HepG2 (cell line): ENCODE measurements at regions not wholly inside any gene's neighbourhood (a gene's known extent, or its start where the extent isn't known, plus 50 kb on each side); places are given as distances from the start of the nearest gene placed in this dataset.

Experiments
- ATAC-seq: fragments of 200-7000 bp; cut with Tn5 transposase; 3 replicates; pipeline ENCODE4 v1.9.1; 2020; ENCODE audit warnings: mild to moderate bottlenecking, moderate library complexity
- BruUV-seq: library from RNA; stranded (reverse); fragments of 400-500 nt; replicated peaks from 2 replicates; lab custom pipeline; 2021; lab: Mats Ljungman, UMichigan
- CTCF ChIA-PET: fragments of 300-600 bp; formaldehyde crosslinking; extraction: SDS; loops from one replicate; lab custom pipeline; 2021; ENCODE audit warnings: low total read pairs, inconsistent platforms, low intra/inter-chr PET ratio; lab: Yijun Ruan, JAX
- POLR2A ChIA-PET: fragments of 350-600 bp; sonication (Branson Sonifier 250); formaldehyde crosslinking; loops from one replicate; lab custom pipeline; 2020; ENCODE audit warnings: antibody characterized with exemption, inconsistent platforms; lab: Yijun Ruan, JAX
- DNase-seq: peaks from one replicate; pipeline ENCODE4 v3.0.0-alpha.2; 2015; ENCODE audit warnings: low spot score
- FAIRE-seq: peaks from 3 replicates; lab custom pipeline; 2011; peaks lifted over from hg19 to GRCh38; lab: Jason Lieb, UNC
- H2AFZ ChIP-seq: one replicate; pipeline ENCODE4 v1.6.1; 2011; ENCODE audit warnings: low read length, inconsistent platforms
- H3K27ac ChIP-seq: fragments of 300-600 bp; 3 replicates; pipeline ENCODE4 v1.8.0; 2011; ENCODE audit warnings: mixed run types, mild to moderate bottlenecking, mixed read lengths, low read length, inconsistent platforms; ENCODE audit not compliant: insufficient read depth; ENCODE audit errors: extremely low read length
- H3K27me3 ChIP-seq, 2 experiments: fragments of 200-600 bp in 1 of 2; 2 replicates in 1 of 2; 3 replicates in 1 of 2; pipeline versions ENCODE4 v1.6.0 to v1.8.0; 2011; ENCODE audit warnings: low read length in 2 of 2, mild to moderate bottlenecking in 2 of 2, moderate library complexity in 2 of 2, inconsistent platforms in 1 of 2; ENCODE audit not compliant: insufficient read depth in 2 of 2, control insufficient read depth in 1 of 2
- H3K36me3 ChIP-seq, 2 experiments: fragments of 200-600 bp in 1 of 2; replicated peaks in 1 of 2; 2 replicates in 1 of 2; 3 replicates in 1 of 2; pipeline versions ENCODE4 v1.5.1 to v1.8.0; 2011; ENCODE audit warnings: low read length in 2 of 2, inconsistent platforms in 1 of 2; ENCODE audit not compliant: insufficient read depth in 2 of 2, control insufficient read depth in 1 of 2
- H3K4me1 ChIP-seq: 2 replicates; pipeline ENCODE4 v1.5.1; 2012; ENCODE audit warnings: low read length, inconsistent platforms; ENCODE audit not compliant: insufficient read depth
- H3K4me2 ChIP-seq: 2 replicates; pipeline ENCODE4 v1.6.0; 2011; ENCODE audit warnings: low read depth, low read length, inconsistent platforms
- H3K4me3 ChIP-seq, 3 experiments: fragments of 200-600 bp in 1 of 3; sonication (generic), shearing (Covaris generic) in 1 of 3; replicated peaks in 1 of 3; 2 replicates each; pipeline ENCODE4 v1.5.1; 2011 to 2016; ENCODE audit warnings: low read length in 3 of 3, inconsistent platforms in 2 of 3, low read depth in 2 of 3, mild to moderate bottlenecking in 2 of 3, control low read depth in 1 of 3, mixed read lengths in 1 of 3; ENCODE audit not compliant: insufficient read depth in 1 of 3
- H3K79me2 ChIP-seq: one replicate; pipeline ENCODE4 v1.6.1; 2011; ENCODE audit warnings: low read length, inconsistent platforms; ENCODE audit not compliant: insufficient read depth
- H3K9ac ChIP-seq: 2 replicates; pipeline ENCODE4 v1.6.0; 2011; ENCODE audit warnings: mild to moderate bottlenecking, low read depth, low read length, inconsistent platforms; ENCODE audit not compliant: insufficient read depth
- H3K9me3 ChIP-seq: 2 replicates; pipeline ENCODE4 v1.5.1; 2012; ENCODE audit warnings: mild to moderate bottlenecking, low read length
- H4K20me1 ChIP-seq: 2 replicates; pipeline ENCODE4 v1.6.0; 2011; ENCODE audit warnings: inconsistent platforms, mild to moderate bottlenecking, low read length, moderate library complexity; ENCODE audit not compliant: insufficient read depth
- ATF2 ChIP-seq: sonication (generic); formaldehyde crosslinking; IDR thresholded peaks from 2 replicates; pipeline ENCODE4 v1.4.0; 2020; ENCODE audit warnings: missing genetic modification reagents
- ATF5 ChIP-seq: sonication (generic); formaldehyde crosslinking; IDR thresholded peaks from 2 replicates; pipeline ENCODE4 v1.4.0; 2020; ENCODE audit warnings: mild to moderate bottlenecking, low read depth, missing genetic modification reagents
- MAZ ChIP-seq, 2 experiments: sonication (generic) in 1 of 2; formaldehyde crosslinking in 1 of 2; IDR thresholded peaks; 2 replicates each; pipeline versions ENCODE4 v1.5.0 to v1.6.1; 2012 to 2020; ENCODE audit warnings: low read depth in 2 of 2, mild to moderate bottlenecking in 2 of 2, borderline replicate concordance in 1 of 2, improper control_type of control experiment in 1 of 2, low read length in 1 of 2, missing genetic modification reagents in 1 of 2, moderate library complexity in 1 of 2
- NFYB ChIP-seq: sonication (generic); formaldehyde crosslinking; IDR thresholded peaks from 2 replicates; pipeline ENCODE4 v1.4.0; 2020; ENCODE audit warnings: missing genetic modification reagents
- SCMH1 ChIP-seq: sonication (generic); formaldehyde crosslinking; IDR thresholded peaks from 2 replicates; pipeline ENCODE4 v1.9.0; 2021; ENCODE audit warnings: missing genetic modification reagents, mild to moderate bottlenecking, borderline replicate concordance
- SKI ChIP-seq: fragments of 450-650 bp; IDR thresholded peaks from one replicate; pipeline ENCODE4 v1.6.1; 2018; ENCODE audit warnings: mild to moderate bottlenecking; ENCODE audit not compliant: partially characterized antibody
- TEAD3 ChIP-seq: optimal IDR thresholded peaks from 2 replicates; pipeline ENCODE3; 2016; ENCODE audit warnings: borderline replicate concordance
- ZBTB37 ChIP-seq: sonication (generic); formaldehyde crosslinking; IDR thresholded peaks from 2 replicates; pipeline ENCODE4 v1.4.0; 2020; ENCODE audit warnings: mild to moderate bottlenecking, missing genetic modification reagents
- ZEB1 ChIP-seq: IDR thresholded peaks from 2 replicates; pipeline ENCODE4 v1.6.1; 2012; ENCODE audit warnings: mild to moderate bottlenecking, low read depth, inconsistent platforms; ENCODE audit not compliant: insufficient replicate concordance
- ZNF121 ChIP-seq: sonication (generic); formaldehyde crosslinking; IDR thresholded peaks from 2 replicates; pipeline ENCODE4 v1.5.0; 2020; ENCODE audit warnings: mild to moderate bottlenecking, missing genetic modification reagents
- ZNF3 ChIP-seq: IDR thresholded peaks from 2 replicates; pipeline ENCODE4 v1.7.0; 2017; ENCODE audit warnings: inconsistent platforms
- ZNF761 ChIP-seq: sonication (generic); formaldehyde crosslinking; conservative IDR thresholded peaks from 2 replicates; pipeline ENCODE4 v1.4.0; 2020; ENCODE audit warnings: mild to moderate bottlenecking, missing genetic modification reagents
- WGBS: methylation state at CpG from one replicate; pipeline ENCODE4 v1.1.6; 2017; ENCODE audit warnings: low lambda C conversion rate; 5-methylcytosine and 5-hydroxymethylcytosine counted together
- in situ Hi-C: cut with HindIII; loops from 2 replicates; pipeline ENCODE4 v1.10.0; 2017; ENCODE audit warnings: low pct_unique_long_range_greater_than_20kb; ENCODE audit not compliant: extremely low pct_ligation_motif_present
- intact Hi-C: fragments of 100-400 bp; cut with micrococcal nuclease; formaldehyde crosslinking; loops from one replicate; pipeline ENCODE4 v1.10.0; 2022; ENCODE audit not compliant: unreplicated experiment

- ChIA-PET POLR2A (no interaction called here), CTCF (no interaction called here)
- in situ Hi-C loops (no loop called here), intact Hi-C loops (no loop called here)
- Histone ChIP-seq H2AFZ (no peak overlapping the region), H3K4me3 (no peak overlapping the region), H3K9me3 (peaks cover 96% of the 10 kb centered on the region), H3K27me3 (no peaks in the 10 kb centered on the region), H3K9ac (no peak overlapping the region), H3K79me2 (no peaks in the 10 kb centered on the region), H3K27ac (no peak overlapping the region), H4K20me1 (no peaks in the 10 kb centered on the region), H3K36me3 (no peaks in the 10 kb centered on the region), H3K4me2 (no peak overlapping the region), H3K4me1 (no peaks in the 10 kb centered on the region)
- no peak for TF ChIP-seq ATF5 (CRISPR knock-in tag)
- TF ChIP-seq ZEB1, result no peak
- no peak for TF ChIP-seq ZBTB37
- no peak for TF ChIP-seq ZNF761
- TF ChIP-seq TEAD3, result no peak
- no peak for TF ChIP-seq SKI
- no peak for TF ChIP-seq ZNF121 (CRISPR knock-in tag)
- no peak for TF ChIP-seq NFYB (CRISPR knock-in tag)
- TF ChIP-seq ZNF3, result no peak
- no peak for TF ChIP-seq SCMH1 (CRISPR knock-in tag)
- no peak for TF ChIP-seq MAZ (IDR thresholded peaks at IDR 0.05; ENCODE audit: borderline replicate concordance, low read depth, low read length)
- TF ChIP-seq MAZ (CRISPR knock-in tag; IDR thresholded peaks at IDR 0.05; ENCODE audit: low read depth), result no peak
- no peak for TF ChIP-seq ATF2 (CRISPR knock-in tag)
- ATAC-seq, result no peak
- no peak for FAIRE-seq
- no TSS peak for BruUV-seq
- WGBS, result 3% methylated on average over 3 of the region's 3 CpGs
- DNase-seq, result no peak
Observed at GRCh38 chr20:60317401-60317800, 359.2 kb downstream of the CDH26 start.
